ENCODE measurements at regions not wholly inside any gene's neighbourhood (a gene's known extent, or its start where the extent isn't known, plus 50 kb on each side); places are given as distances from the start of the nearest gene placed in this dataset.

DNA sequence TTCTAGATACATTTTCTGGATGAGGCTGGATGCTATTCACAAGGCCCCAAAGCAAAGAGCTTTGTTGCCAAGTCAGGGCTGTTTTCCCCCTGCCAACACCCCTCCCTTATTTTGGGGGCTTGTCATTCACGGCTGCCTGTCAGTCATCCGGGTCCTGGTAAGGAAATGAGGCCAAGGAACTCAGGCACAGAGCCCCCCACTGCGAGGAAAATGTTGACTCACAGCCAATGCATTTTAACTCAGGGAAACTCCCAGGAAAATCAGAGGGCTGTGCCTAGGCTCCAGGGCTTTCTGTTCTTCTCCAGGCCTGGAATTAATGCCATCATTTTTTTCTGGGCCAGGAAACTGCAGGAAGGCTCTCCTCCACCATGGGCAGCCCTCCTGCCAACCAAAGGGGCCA is 241.1 kb downstream of the SMAD2 start:
- no peak overlapping the region for H3K4me3 ChIP-seq (ENCODE audit: low read depth in 1 of 2, low read length in 2 of 2)
- DNase-seq: no peak
- no peak overlapping the region for H3K9ac ChIP-seq (ENCODE audit: low read depth, low read length)
- ATAC-seq (ENCODE audit: insufficient read depth, low read depth): no peak
- H3K79me2 ChIP-seq (ENCODE audit: insufficient read depth, low read length): no peaks in the 10 kb centered on the region
- H3K27ac ChIP-seq (ENCODE audit: low read length): no peak overlapping the region
- H3K4me2 ChIP-seq (ENCODE audit: insufficient read depth, low read length): no peak overlapping the region
- TF ChIP-seq EZH2 (IDR thresholded peaks at IDR 0.05; ENCODE audit: borderline replicate concordance, low read depth, low read length, severe bottlenecking) (no peak), CTCF (IDR thresholded peaks at IDR 0.05; ENCODE audit: borderline replicate concordance, extremely low read depth, low read length, poor library complexity, severe bottlenecking) (no peak)
- no peaks in the 10 kb centered on the region for H4K20me1 ChIP-seq (ENCODE audit: insufficient read depth, low read length)
- no peaks in the 10 kb centered on the region for H3K4me1 ChIP-seq (ENCODE audit: insufficient read depth, low read length)
- H3K9me3 ChIP-seq (ENCODE audit: insufficient read depth, low read length, severe bottlenecking): no peaks in the 10 kb centered on the region
- H3K27me3 ChIP-seq (ENCODE audit: insufficient read depth, low read length, poor library complexity): peaks cover 29% of the 10 kb centered on the region
- no peaks in the 10 kb centered on the region for H3K36me3 ChIP-seq (ENCODE audit: insufficient read depth, low read length)
- H2AFZ ChIP-seq (ENCODE audit: low read depth, low read length): no peak overlapping the region

- H2AFZ ChIP-seq (ENCODE audit: low read depth, low read length): no peak overlapping the region
- H3K27ac ChIP-seq (ENCODE audit: low read length): no peak overlapping the region
- no peaks in the 10 kb centered on the region for H4K20me1 ChIP-seq (ENCODE audit: insufficient read depth, low read length)
- no peaks in the 10 kb centered on the region for H3K9me3 ChIP-seq (ENCODE audit: insufficient read depth, low read length, severe bottlenecking)
- DNase-seq: no peak
- TF ChIP-seq CTCF (IDR thresholded peaks at IDR 0.05; ENCODE audit: borderline replicate concordance, extremely low read depth, low read length, poor library complexity, severe bottlenecking): no peak
- no peak for TF ChIP-seq EZH2 (IDR thresholded peaks at IDR 0.05; ENCODE audit: borderline replicate concordance, low read depth, low read length, severe bottlenecking)
- H3K36me3 ChIP-seq (ENCODE audit: insufficient read depth, low read length): no peaks in the 10 kb centered on the region
- no peaks in the 10 kb centered on the region for H3K79me2 ChIP-seq (ENCODE audit: insufficient read depth, low read length)
- H3K9ac ChIP-seq (ENCODE audit: low read depth, low read length): no peak overlapping the region
- H3K4me3 ChIP-seq (ENCODE audit: low read depth in 1 of 2, low read length in 2 of 2): no peak overlapping the region
- no peaks in the 10 kb centered on the region for H3K4me1 ChIP-seq (ENCODE audit: insufficient read depth, low read length)
- H3K4me2 ChIP-seq (ENCODE audit: insufficient read depth, low read length): no peak overlapping the region
- peaks cover 13% of the 10 kb centered on the region for H3K27me3 ChIP-seq (ENCODE audit: insufficient read depth, low read length, poor library complexity)
- ATAC-seq (ENCODE audit: insufficient read depth, low read depth): no peak
Observed at GRCh38 chr18:47686806-47687205, 243.7 kb downstream of the SMAD2 start.

DNA sequence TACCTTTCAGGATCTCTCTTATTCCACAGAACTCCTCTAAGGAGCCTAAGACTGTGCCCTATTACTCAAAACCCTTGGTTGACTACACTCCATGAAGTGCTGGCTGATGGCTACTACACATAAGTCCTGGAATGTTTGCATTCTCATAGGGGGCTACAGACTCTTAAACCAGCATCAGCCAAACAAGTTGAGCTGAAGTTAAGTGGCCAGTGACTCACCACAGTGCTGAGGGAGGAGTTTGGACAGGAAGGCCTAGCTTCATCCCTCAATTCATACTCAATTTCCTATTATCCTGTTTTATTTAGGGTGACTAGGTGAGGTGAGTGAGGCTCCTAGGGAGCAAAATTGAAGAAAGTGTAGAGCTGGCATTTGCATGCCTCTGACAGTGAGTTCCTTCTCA is 246.7 kb downstream of the SMAD2 start:
- no peak overlapping the region for H3K4me2 ChIP-seq (ENCODE audit: insufficient read depth, low read length)
- ATAC-seq (ENCODE audit: insufficient read depth, low read depth) (no peak), DNase-seq (no peak)
- H3K9me3 ChIP-seq (ENCODE audit: insufficient read depth, low read length, severe bottlenecking): no peaks in the 10 kb centered on the region
- no peak overlapping the region for H2AFZ ChIP-seq (ENCODE audit: low read depth, low read length)
- H3K27ac ChIP-seq (ENCODE audit: low read length): no peak overlapping the region
- peaks cover 5% of the 10 kb centered on the region for H3K27me3 ChIP-seq (ENCODE audit: insufficient read depth, low read length, poor library complexity)
- H3K79me2 ChIP-seq (ENCODE audit: insufficient read depth, low read length): no peaks in the 10 kb centered on the region
- TF ChIP-seq EZH2 (IDR thresholded peaks at IDR 0.05; ENCODE audit: borderline replicate concordance, low read depth, low read length, severe bottlenecking) (no peak), CTCF (IDR thresholded peaks at IDR 0.05; ENCODE audit: borderline replicate concordance, extremely low read depth, low read length, poor library complexity, severe bottlenecking) (no peak)
- H4K20me1 ChIP-seq (ENCODE audit: insufficient read depth, low read length): no peaks in the 10 kb centered on the region
- no peak overlapping the region for H3K4me3 ChIP-seq (ENCODE audit: low read depth in 1 of 2, low read length in 2 of 2)
- H3K36me3 ChIP-seq (ENCODE audit: insufficient read depth, low read length): no peaks in the 10 kb centered on the region
- no peaks in the 10 kb centered on the region for H3K4me1 ChIP-seq (ENCODE audit: insufficient read depth, low read length)
- H3K9ac ChIP-seq (ENCODE audit: low read depth, low read length): no peak overlapping the region

DNA sequence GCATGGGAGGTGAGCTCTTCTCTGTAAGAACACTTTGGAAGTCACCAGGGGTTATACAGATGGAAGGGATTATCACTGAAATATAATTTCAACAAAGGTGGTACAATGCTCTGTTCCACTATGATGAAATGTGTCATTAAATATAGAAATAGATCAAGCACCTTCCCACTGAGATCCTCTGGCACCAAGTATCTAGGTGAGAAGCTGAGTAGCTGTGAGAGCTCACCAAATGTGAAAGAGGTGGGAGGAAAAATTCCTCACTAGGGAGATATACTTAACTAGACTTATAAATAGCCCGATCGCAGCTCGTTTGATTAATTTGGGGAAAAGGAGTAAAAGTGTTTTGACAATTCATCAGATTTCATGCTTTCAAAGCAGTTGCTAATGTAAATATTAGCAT is 247.6 kb downstream of the SMAD2 start:
- Histone ChIP-seq H3K36me3 (ENCODE audit: insufficient read depth, low read length) (no peaks in the 10 kb centered on the region), H3K27ac (ENCODE audit: low read length) (no peak overlapping the region), H3K79me2 (ENCODE audit: insufficient read depth, low read length) (no peaks in the 10 kb centered on the region), H2AFZ (ENCODE audit: low read depth, low read length) (no peak overlapping the region), H3K27me3 (ENCODE audit: insufficient read depth, low read length, poor library complexity) (peaks cover 4% of the 10 kb centered on the region), H3K4me1 (ENCODE audit: insufficient read depth, low read length) (no peaks in the 10 kb centered on the region), H3K9me3 (ENCODE audit: insufficient read depth, low read length, severe bottlenecking) (no peaks in the 10 kb centered on the region), H3K4me3 (ENCODE audit: low read depth in 1 of 2, low read length in 2 of 2) (no peak overlapping the region), H3K9ac (ENCODE audit: low read depth, low read length) (no peak overlapping the region), H4K20me1 (ENCODE audit: insufficient read depth, low read length) (no peaks in the 10 kb centered on the region), H3K4me2 (ENCODE audit: insufficient read depth, low read length) (no peak overlapping the region)
- no peak for DNase-seq
- ATAC-seq (ENCODE audit: insufficient read depth, low read depth): no peak
- TF ChIP-seq CTCF (IDR thresholded peaks at IDR 0.05; ENCODE audit: borderline replicate concordance, extremely low read depth, low read length, poor library complexity, severe bottlenecking): no peak
- TF ChIP-seq EZH2 (IDR thresholded peaks at IDR 0.05; ENCODE audit: borderline replicate concordance, low read depth, low read length, severe bottlenecking): no peak

All from DND-41 (cell line).